Calu3 (cell line): ENCODE measurements at regions not wholly inside any gene's neighbourhood (a gene's known extent, or its start where the extent isn't known, plus 50 kb on each side); places are given as distances from the start of the nearest gene placed in this dataset.

Experiments used
- BruUV-seq: library from RNA; stranded (reverse); fragments of 400-500 nt; replicated peaks from 2 replicates; lab custom pipeline; 2021; lab: Mats Ljungman, UMichigan
- CTCF ChIA-PET: fragments of 300-600 bp; sonication (Branson Sonifier 250); formaldehyde crosslinking; loops from one replicate; lab custom pipeline; 2022; ENCODE audit warnings: antibody characterized with exemption; lab: Charles Lee
- DNase-seq: peaks from one replicate; pipeline ENCODE4 v3.0.0; 2022
- H3K27ac Mint-ChIP-seq: one replicate; pipeline ENCODE4 v1.8.0; 2022; ENCODE audit warnings: mixed read lengths; ENCODE audit not compliant: unreplicated experiment
- H3K27me3 Mint-ChIP-seq: one replicate; pipeline ENCODE4 v1.8.0; 2022; ENCODE audit warnings: mixed read lengths; ENCODE audit not compliant: unreplicated experiment
- H3K36me3 Mint-ChIP-seq: one replicate; pipeline ENCODE4 v1.8.0; 2022; ENCODE audit warnings: mild to moderate bottlenecking, moderate library complexity, mixed read lengths; ENCODE audit not compliant: insufficient read depth, unreplicated experiment
- H3K4me1 Mint-ChIP-seq: one replicate; pipeline ENCODE4 v1.8.0; 2022; ENCODE audit warnings: mild to moderate bottlenecking, low read depth, mixed read lengths; ENCODE audit not compliant: unreplicated experiment
- H3K4me3 Mint-ChIP-seq: one replicate; pipeline ENCODE4 v1.8.0; 2022; ENCODE audit warnings: mild to moderate bottlenecking, low read depth, moderate library complexity, mixed read lengths; ENCODE audit not compliant: unreplicated experiment
- H3K9me3 Mint-ChIP-seq: one replicate; pipeline ENCODE4 v1.8.0; 2022; ENCODE audit warnings: low read depth, mixed read lengths; ENCODE audit not compliant: unreplicated experiment
- CTCF ChIP-seq: fragments of 200-600 bp; IDR thresholded peaks from one replicate; pipeline ENCODE4 v1.8.0; 2022; ENCODE audit warnings: antibody characterized with exemption; ENCODE audit not compliant: unreplicated experiment
- intact Hi-C: fragments of 100-400 bp; cut with micrococcal nuclease; formaldehyde crosslinking; loops from one replicate; pipeline ENCODE4 v1.10.0; 2022; ENCODE audit not compliant: unreplicated experiment

GRCh38 chr14:40398981-40399380 is 966.7 kb upstream of the FBXO33 start:
- H3K9me3 Mint-ChIP-seq = peaks cover 5% of the 10 kb centered on the region
- no peak overlapping the region for H3K27ac Mint-ChIP-seq
- no peaks in the 10 kb centered on the region for H3K4me1 Mint-ChIP-seq
- TF ChIP-seq CTCF = no peak
- CTCF ChIA-PET = interaction anchor here (0.6 kb wide), 1 partner anchor 13 kb away, joined by 5 read pairs; no protein-coding TSS in a partner anchor
- H3K4me3 Mint-ChIP-seq = no peak overlapping the region
- no peaks in the 10 kb centered on the region for H3K27me3 Mint-ChIP-seq
- DNase-seq = no peak
- no peaks in the 10 kb centered on the region for H3K36me3 Mint-ChIP-seq
- BruUV-seq = no TSS peak
- intact Hi-C loops = no loop called here

- no peak overlapping the region for H3K4me3 Mint-ChIP-seq
- CTCF ChIA-PET = interaction anchor here (0.7 kb wide), 1 partner anchor 1739 kb away, joined by 5 read pairs; no protein-coding TSS in a partner anchor
- intact Hi-C loops = no loop called here
- no peaks in the 10 kb centered on the region for H3K36me3 Mint-ChIP-seq
- H3K27me3 Mint-ChIP-seq = no peaks in the 10 kb centered on the region
- H3K4me1 Mint-ChIP-seq = no peaks in the 10 kb centered on the region
- no peak for TF ChIP-seq CTCF
- no peak for DNase-seq
- peaks cover 3% of the 10 kb centered on the region for H3K9me3 Mint-ChIP-seq
- no TSS peak for BruUV-seq
- no peak overlapping the region for H3K27ac Mint-ChIP-seq
Observed at GRCh38 chr14:40394634-40395340, 962.6 kb upstream of the FBXO33 start.

GRCh38 chr14:40393143-40393542 is 960.9 kb upstream of the FBXO33 start:
- Mint-ChIP-seq H3K9me3 (peaks cover 3% of the 10 kb centered on the region), H3K4me3 (no peak overlapping the region), H3K27ac (no peak overlapping the region), H3K4me1 (no peaks in the 10 kb centered on the region), H3K36me3 (no peaks in the 10 kb centered on the region), H3K27me3 (no peaks in the 10 kb centered on the region)
- BruUV-seq = no TSS peak
- TF ChIP-seq CTCF = no peak
- no peak for DNase-seq
- intact Hi-C loops = no loop called here
- CTCF ChIA-PET = no interaction called here

- intact Hi-C loops = no loop called here
- Mint-ChIP-seq H3K4me3 (no peak overlapping the region), H3K27ac (no peak overlapping the region), H3K9me3 (peaks cover 5% of the 10 kb centered on the region), H3K4me1 (no peaks in the 10 kb centered on the region), H3K27me3 (no peaks in the 10 kb centered on the region), H3K36me3 (no peaks in the 10 kb centered on the region)
- CTCF ChIA-PET = no interaction called here
- no TSS peak for BruUV-seq
- no peak for DNase-seq
- TF ChIP-seq CTCF = no peak
Observed at GRCh38 chr14:40386433-40386832, 954.2 kb upstream of the FBXO33 start.
